H1 (cell line): ENCODE measurements at regions not wholly inside any gene's neighbourhood (a gene's known extent, or its start where the extent isn't known, plus 50 kb on each side); places are given as distances from the start of the nearest gene placed in this dataset.
A peak's percentile ranks its signal among the peaks of the same experiment; 100 is the strongest.

Source experiments
- CTCF ChIA-PET: fragments of 300-600 bp; sonication (Branson Sonifier 250); formaldehyde crosslinking; loops from one replicate; lab custom pipeline; 2021; ENCODE audit not compliant: partially characterized antibody; lab: Charles Lee
- POLR2A ChIA-PET: fragments of 300-600 bp; sonication (Branson Sonifier 250); formaldehyde crosslinking; loops from one replicate; lab custom pipeline; 2021; ENCODE audit warnings: inconsistent platforms; ENCODE audit not compliant: partially characterized antibody; lab: Charles Lee
- DNase-seq, 2 experiments: peaks; one replicate each; pipeline versions ENCODE4 v3.0.0 to v3.0.0-alpha.2; 2010 to 2022; ENCODE audit warnings: low spot score in 2 of 2, low read depth in 1 of 2, mixed read lengths in 1 of 2
- FAIRE-seq: peaks from 2 replicates; lab custom pipeline; 2011; peaks lifted over from hg19 to GRCh38; lab: Jason Lieb, UNC
- H2AFZ ChIP-seq: 2 replicates; pipeline ENCODE4 v1.8.1; 2012; ENCODE audit warnings: low read length, inconsistent platforms
- H2AK5ac ChIP-seq: 2 replicates; pipeline ENCODE4 v1.6.1; 2013; ENCODE audit warnings: low read depth, low read length
- H2BK120ac ChIP-seq: replicated peaks from 2 replicates; pipeline ENCODE3; 2013; ENCODE audit warnings: low read depth, low read length, inconsistent platforms
- H2BK12ac ChIP-seq: 2 replicates; pipeline ENCODE4 v1.6.1; 2013; ENCODE audit warnings: low read depth, low read length
- H2BK15ac ChIP-seq: 2 replicates; pipeline ENCODE4 v1.6.1; 2013; ENCODE audit warnings: low read length
- H2BK20ac ChIP-seq: 2 replicates; pipeline ENCODE4 v1.6.1; 2013; ENCODE audit warnings: low read length
- H2BK5ac ChIP-seq: 2 replicates; pipeline ENCODE4 v1.6.1; 2013; ENCODE audit warnings: low read depth, low read length
- H3K14ac ChIP-seq: 2 replicates; pipeline ENCODE4 v1.6.1; 2013; ENCODE audit warnings: inconsistent platforms; ENCODE audit not compliant: insufficient read length
- H3K18ac ChIP-seq: 2 replicates; pipeline ENCODE4 v1.6.1; 2013; ENCODE audit warnings: low read length; ENCODE audit errors: extremely low read depth
- H3K23ac ChIP-seq: 2 replicates; pipeline ENCODE4 v1.6.1; 2013; ENCODE audit warnings: inconsistent platforms; ENCODE audit not compliant: insufficient read length
- H3K23me2 ChIP-seq: 2 replicates; pipeline ENCODE4 v1.6.1; 2013; ENCODE audit warnings: low read depth, low read length
- H3K27ac ChIP-seq: 2 replicates; pipeline ENCODE4 v1.6.1; 2011; ENCODE audit warnings: low read depth, low read length, inconsistent platforms
- H3K27me3 ChIP-seq, 4 experiments: replicated peaks in 1 of 4; 1 replicate in 1 of 4; 2 replicates in 3 of 4; pipeline versions ENCODE4 v1.6.1 to v1.8.1; 2011 to 2013; ENCODE audit warnings: low read length in 3 of 4, mild to moderate bottlenecking in 3 of 4, inconsistent platforms in 2 of 4, mixed read lengths in 2 of 4, moderate library complexity in 1 of 4; ENCODE audit not compliant: control insufficient read depth in 3 of 4, insufficient read depth in 3 of 4; ENCODE audit errors: extremely low read depth in 1 of 4
- H3K36me3 ChIP-seq, 4 experiments: 2 replicates each; pipeline versions ENCODE4 v1.6.1 to v1.8.1; 2011 to 2013; ENCODE audit warnings: mild to moderate bottlenecking in 4 of 4, low read length in 3 of 4, moderate library complexity in 2 of 4, control low read depth in 1 of 4, inconsistent platforms in 1 of 4; ENCODE audit not compliant: insufficient read depth in 4 of 4, control insufficient read depth in 2 of 4
- H3K4ac ChIP-seq: replicated peaks from 2 replicates; pipeline ENCODE3; 2013; ENCODE audit warnings: low read length, low read depth, mixed read lengths, inconsistent platforms; ENCODE audit not compliant: insufficient read length
- H3K4me1 ChIP-seq, 4 experiments: replicated peaks in 1 of 4; 1 replicate in 1 of 4; 2 replicates in 3 of 4; pipeline versions ENCODE4 v1.6.1 to v1.8.1; 2011 to 2013; ENCODE audit warnings: low read length in 3 of 4, inconsistent platforms in 2 of 4, mixed read lengths in 1 of 4; ENCODE audit not compliant: insufficient read depth in 4 of 4, control insufficient read depth in 3 of 4
- H3K4me2 ChIP-seq, 2 experiments: 2 replicates each; pipeline versions ENCODE4 v1.6.1 to v1.8.1; 2011 to 2013; ENCODE audit warnings: low read depth in 2 of 2, low read length in 2 of 2, control low read depth in 1 of 2, inconsistent platforms in 1 of 2, mild to moderate bottlenecking in 1 of 2; ENCODE audit not compliant: insufficient read depth in 1 of 2
- H3K4me3 ChIP-seq, 4 experiments: fragments of 200-600, 300-600 bp in 1 of 4; sonication (generic), shearing (Covaris generic), sonication (Bioruptor Twin) in 1 of 4; 2 replicates each; pipeline versions ENCODE4 v1.5.1 to v1.8.1; 2011 to 2016; ENCODE audit warnings: low read length in 4 of 4, low read depth in 3 of 4, control low read depth in 2 of 4, inconsistent platforms in 2 of 4, mild to moderate bottlenecking in 2 of 4, mixed read lengths in 1 of 4, moderate library complexity in 1 of 4; ENCODE audit not compliant: insufficient read depth in 2 of 4; ENCODE audit errors: extremely low read depth in 1 of 4
- H3K56ac ChIP-seq: replicated peaks from 2 replicates; pipeline ENCODE3; 2013; ENCODE audit warnings: low read depth, mild to moderate bottlenecking, mixed read lengths, low read length, inconsistent platforms; ENCODE audit not compliant: insufficient read length
- H3K79me1 ChIP-seq: 2 replicates; pipeline ENCODE4 v1.6.1; 2013; ENCODE audit warnings: low read depth, low read length, control low read depth
- H3K79me2 ChIP-seq, 2 experiments: 2 replicates each; pipeline versions ENCODE4 v1.6.1 to v1.8.1; 2012 to 2013; ENCODE audit warnings: low read length in 2 of 2, mild to moderate bottlenecking in 2 of 2, inconsistent platforms in 1 of 2; ENCODE audit not compliant: insufficient read depth in 2 of 2, control insufficient read depth in 1 of 2
- H3K9ac ChIP-seq, 4 experiments: replicated peaks in 1 of 4; 1 replicate in 1 of 4; 2 replicates in 3 of 4; pipeline versions ENCODE4 v1.6.1 to v1.8.1; 2011 to 2013; ENCODE audit warnings: low read depth in 3 of 4, low read length in 3 of 4, control low read depth in 2 of 4, mild to moderate bottlenecking in 2 of 4, moderate library complexity in 2 of 4, inconsistent platforms in 1 of 4; ENCODE audit errors: extremely low read depth in 1 of 4
- H3K9me3 ChIP-seq, 2 experiments: 2 replicates each; pipeline versions ENCODE4 v1.6.1 to v1.8.1; 2012 to 2013; ENCODE audit warnings: mild to moderate bottlenecking in 2 of 2, moderate library complexity in 2 of 2, control low read depth in 1 of 2, inconsistent platforms in 1 of 2, low read depth in 1 of 2, low read length in 1 of 2, mixed read lengths in 1 of 2; ENCODE audit not compliant: insufficient read depth in 2 of 2
- H4K20me1 ChIP-seq, 2 experiments: replicated peaks in 1 of 2; 2 replicates each; pipeline versions ENCODE3 to v1.8.1; 2011 to 2013; ENCODE audit warnings: inconsistent platforms in 2 of 2, low read length in 2 of 2, mild to moderate bottlenecking in 1 of 2; ENCODE audit not compliant: insufficient read depth in 2 of 2, control insufficient read depth in 1 of 2
- H4K5ac ChIP-seq: 2 replicates; pipeline ENCODE4 v1.6.1; 2013; ENCODE audit warnings: low read length, low read depth, mixed read lengths, inconsistent platforms; ENCODE audit not compliant: insufficient read length
- H4K8ac ChIP-seq: 2 replicates; pipeline ENCODE4 v1.8.0; 2013; ENCODE audit warnings: mild to moderate bottlenecking, moderate library complexity, low read length, inconsistent platforms; ENCODE audit not compliant: insufficient read depth; ENCODE audit errors: extremely low read depth
- H4K91ac ChIP-seq: replicated peaks from 2 replicates; pipeline ENCODE3; 2013; ENCODE audit warnings: low read length, mixed read lengths, inconsistent platforms; ENCODE audit not compliant: insufficient read length
- ASH2L ChIP-seq: fragments of 200-600, 300-600 bp; sonication (generic); IDR thresholded peaks from one replicate; pipeline ENCODE4 v1.7.1; 2017; ENCODE audit warnings: low read length
- CBX5 ChIP-seq: fragments of 300-800, 300-1000 bp; sonication (generic); IDR thresholded peaks from 2 replicates; pipeline ENCODE4 v1.7.1; 2016; ENCODE audit warnings: antibody characterized with exemption, low read length, low read depth
- HDAC6 ChIP-seq: IDR thresholded peaks from one replicate; pipeline ENCODE4 v1.7.1; 2012; ENCODE audit warnings: low read depth, mild to moderate bottlenecking, inconsistent platforms, low read length, moderate library complexity
- RNF2 ChIP-seq: fragments of 200-900, 300-1000 bp; sonication (generic); IDR thresholded peaks from 2 replicates; pipeline ENCODE4 v1.7.1; 2016; ENCODE audit warnings: borderline replicate concordance, low read depth, mild to moderate bottlenecking, antibody characterized with exemption, low read length; ENCODE audit not compliant: poor library complexity, severe bottlenecking; ENCODE audit errors: missing control alignments
- SP1 ChIP-seq: IDR thresholded peaks from 2 replicates; pipeline ENCODE4 v1.6.1; 2011; ENCODE audit warnings: low read depth, low read length
- SP4 ChIP-seq: IDR thresholded peaks from 2 replicates; pipeline ENCODE4 v1.6.1; 2012; ENCODE audit warnings: low read length, inconsistent platforms
- WGBS, 2 experiments: shearing (Covaris generic) in 1 of 2; methylation state at CpG; one replicate each; pipeline versions ENCODE4 v1.1.6 to v1.1.7; 2013 to 2015; ENCODE audit warnings: low lambda C conversion rate in 2 of 2, mixed read lengths in 2 of 2, inconsistent platforms in 1 of 2, low coverage in 1 of 2, missing lambda C conversion rate in 1 of 2; ENCODE audit not compliant: insufficient replicate concordance in 2 of 2, insufficient coverage in 1 of 2, insufficient read length in 1 of 2; ENCODE audit errors: extremely low coverage in 1 of 2, missing lambda C conversion rate in 1 of 2; 5-methylcytosine and 5-hydroxymethylcytosine counted together

DNA sequence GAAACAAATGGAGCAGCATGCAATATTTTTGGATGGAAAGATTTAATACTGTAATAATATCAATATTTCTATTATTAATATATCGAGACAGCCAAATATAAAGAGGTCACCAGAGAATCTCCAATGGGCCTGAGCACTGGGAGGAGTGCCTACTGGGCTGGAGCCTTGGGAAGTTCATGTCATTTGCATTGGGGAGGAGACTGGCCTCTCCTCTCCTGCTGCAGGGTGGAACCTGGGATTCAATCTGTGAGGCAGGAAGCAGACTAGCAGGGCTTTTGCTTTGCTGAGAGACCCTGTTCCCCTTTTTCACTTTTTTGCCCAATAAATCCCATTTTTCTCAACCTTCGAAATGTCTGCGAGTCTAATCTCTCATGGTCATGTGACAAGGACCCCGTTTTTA lies 390.6 kb upstream of the CYRIA start:
- H3K4me1 ChIP-seq, result peaks cover 4 to 16% (median 10%) of the 10 kb centered on the region in 4 experiments; a peak in 4 of 7 replicates
- no peak for TF ChIP-seq ASH2L
- TF ChIP-seq SP1, result no peak
- TF ChIP-seq HDAC6, result no peak
- no peak for TF ChIP-seq RNF2
- TF ChIP-seq SP4, result no peak
- TF ChIP-seq CBX5, result no peak
- H3K56ac ChIP-seq, result no peak overlapping the region
- H3K23me2 ChIP-seq, result no peaks in the 10 kb centered on the region
- no peak overlapping the region for H2BK20ac ChIP-seq
- POLR2A ChIA-PET, result no interaction called here
- WGBS, 2 experiments, result 81% methylated on average over 4 of the region's 4 CpGs; no CpG with 5 or more reads in 1 of the 2 experiments
- H3K27me3 ChIP-seq, result no peaks in the 10 kb centered on the region
- H3K14ac ChIP-seq, result no peak overlapping the region
- no peak overlapping the region for H2BK5ac ChIP-seq
- H3K36me3 ChIP-seq, result no peaks in the 10 kb centered on the region
- H4K8ac ChIP-seq, result no peak overlapping the region
- no peak overlapping the region for H3K4me2 ChIP-seq
- no peak overlapping the region for H3K4ac ChIP-seq
- H3K79me1 ChIP-seq, result no peaks in the 10 kb centered on the region
- FAIRE-seq (no peak), DNase-seq (no peak)
- no peaks in the 10 kb centered on the region for H3K79me2 ChIP-seq
- no peak overlapping the region for H3K4me3 ChIP-seq
- no peaks in the 10 kb centered on the region for H3K9me3 ChIP-seq
- CTCF ChIA-PET, result interaction anchor here (1.3 to 1.4 kb wide), 2 partner anchors 31 to 280 kb away, joined by 3 read pairs; no protein-coding TSS in a partner anchor
- H2AK5ac ChIP-seq, result no peak overlapping the region
- H2AFZ ChIP-seq, result peak overlapping the region; percentile 94; the same call in 1 of the 2 replicates
- no peak overlapping the region for H2BK120ac ChIP-seq
- no peak overlapping the region for H2BK15ac ChIP-seq
- H3K23ac ChIP-seq, result no peak overlapping the region
- no peak overlapping the region for H3K9ac ChIP-seq
- H4K20me1 ChIP-seq, result no peaks in the 10 kb centered on the region
- no peak overlapping the region for H3K27ac ChIP-seq
- H3K18ac ChIP-seq, result no peak overlapping the region
- H4K5ac ChIP-seq, result no peak overlapping the region
- H4K91ac ChIP-seq, result no peak overlapping the region
- no peak overlapping the region for H2BK12ac ChIP-seq
